RPMI8226 (cell line): ENCODE measurements at regions not wholly inside any gene's neighbourhood (a gene's known extent, or its start where the extent isn't known, plus 50 kb on each side); places are given as distances from the start of the nearest gene placed in this dataset.
"Not testable (repeated sequence)": the region's sequence is repeated elsewhere in the genome, so short reads cannot be mapped to it uniquely, and the experiment has no call there.

Experiments
- DNase-seq: peaks from one replicate; pipeline ENCODE4 v3.0.0-alpha.2; 2015

- DNase-seq = not testable (repeated sequence)
Measured at GRCh38 chr2:87360927-87361326, 339.3 kb upstream of the PLGLB1 start.

DNA sequence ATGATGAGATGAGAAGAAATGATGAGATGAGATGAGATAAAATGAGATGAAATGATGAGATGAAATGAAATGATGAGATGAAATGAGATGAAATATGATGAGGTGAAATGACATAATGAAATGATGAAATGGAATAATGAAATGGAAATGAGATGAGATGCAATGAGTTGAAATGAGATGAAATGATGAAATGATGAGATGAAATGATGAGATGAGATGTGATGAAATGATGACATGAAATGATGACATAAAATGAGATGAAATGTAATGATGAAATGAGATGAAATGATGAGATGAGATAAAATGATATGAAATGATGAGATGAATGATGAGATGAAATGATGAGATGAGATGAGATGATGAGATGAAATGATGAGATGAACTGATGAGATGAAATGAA is 340.2 kb upstream of the PLGLB1 start:
- not testable (repeated sequence) for DNase-seq

DNA sequence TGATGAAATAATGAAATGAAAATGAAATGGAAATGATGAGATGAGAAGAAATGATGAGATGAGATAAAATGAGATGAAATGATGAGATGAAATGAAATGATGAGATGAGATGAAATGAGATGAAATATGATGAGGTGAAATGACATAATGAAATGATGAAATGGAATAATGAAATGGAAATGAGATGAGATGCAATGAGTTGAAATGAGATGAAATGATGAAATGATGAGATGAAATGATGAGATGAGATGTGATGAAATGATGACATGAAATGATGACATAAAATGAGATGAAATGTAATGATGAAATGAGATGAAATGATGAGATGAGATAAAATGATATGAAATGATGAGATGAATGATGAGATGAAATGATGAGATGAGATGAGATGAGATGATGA is 342.7 kb upstream of the PLGLB1 start:
- not testable (repeated sequence) for DNase-seq

DNA sequence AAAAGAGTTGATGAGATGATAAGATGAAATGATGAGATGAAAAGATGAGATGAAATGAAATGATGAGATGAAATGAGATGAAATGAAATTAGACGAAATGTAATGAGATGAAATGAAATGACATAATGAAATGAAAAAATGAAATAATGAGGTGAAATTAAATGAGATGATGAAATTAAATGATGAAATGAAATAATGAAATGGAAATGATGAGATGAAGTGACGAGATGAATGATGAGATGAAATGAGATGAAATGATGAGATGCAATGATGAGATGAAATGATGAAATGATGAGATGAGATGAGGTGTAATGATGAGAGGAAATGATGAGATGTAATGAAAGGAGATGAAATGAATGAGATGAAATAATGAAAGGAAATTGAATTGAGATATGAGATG is 343.4 kb upstream of the PLGLB1 start:
- not testable (repeated sequence) for DNase-seq

DNA sequence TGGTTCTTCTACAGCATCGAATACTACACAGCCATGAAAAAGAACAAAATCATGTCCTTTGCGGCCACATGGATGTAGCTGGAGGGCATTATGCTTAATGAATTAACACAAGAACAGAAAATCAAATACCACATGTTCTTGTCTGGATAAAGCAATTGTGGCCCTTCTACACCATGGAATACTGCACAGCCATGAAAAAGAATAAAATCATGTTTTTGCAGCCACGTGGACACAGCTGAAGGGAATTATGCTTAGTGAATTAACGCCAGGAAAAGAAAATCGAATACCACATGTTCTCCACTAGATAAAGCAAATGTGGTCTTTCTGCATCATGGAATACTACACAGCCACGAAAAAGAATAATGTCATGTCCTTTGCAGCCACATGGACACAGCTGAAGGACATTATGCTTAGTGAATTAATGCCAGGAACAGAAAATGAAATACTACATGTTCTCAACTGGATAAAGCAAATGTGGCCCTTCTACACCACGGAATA is 361.8 kb upstream of the PLGLB2 start:
- not testable (repeated sequence) for DNase-seq

- not testable (repeated sequence) for DNase-seq
Measured at GRCh38 chr2:87395784-87396183, 352.1 kb upstream of the PLGLB2 start.

DNA sequence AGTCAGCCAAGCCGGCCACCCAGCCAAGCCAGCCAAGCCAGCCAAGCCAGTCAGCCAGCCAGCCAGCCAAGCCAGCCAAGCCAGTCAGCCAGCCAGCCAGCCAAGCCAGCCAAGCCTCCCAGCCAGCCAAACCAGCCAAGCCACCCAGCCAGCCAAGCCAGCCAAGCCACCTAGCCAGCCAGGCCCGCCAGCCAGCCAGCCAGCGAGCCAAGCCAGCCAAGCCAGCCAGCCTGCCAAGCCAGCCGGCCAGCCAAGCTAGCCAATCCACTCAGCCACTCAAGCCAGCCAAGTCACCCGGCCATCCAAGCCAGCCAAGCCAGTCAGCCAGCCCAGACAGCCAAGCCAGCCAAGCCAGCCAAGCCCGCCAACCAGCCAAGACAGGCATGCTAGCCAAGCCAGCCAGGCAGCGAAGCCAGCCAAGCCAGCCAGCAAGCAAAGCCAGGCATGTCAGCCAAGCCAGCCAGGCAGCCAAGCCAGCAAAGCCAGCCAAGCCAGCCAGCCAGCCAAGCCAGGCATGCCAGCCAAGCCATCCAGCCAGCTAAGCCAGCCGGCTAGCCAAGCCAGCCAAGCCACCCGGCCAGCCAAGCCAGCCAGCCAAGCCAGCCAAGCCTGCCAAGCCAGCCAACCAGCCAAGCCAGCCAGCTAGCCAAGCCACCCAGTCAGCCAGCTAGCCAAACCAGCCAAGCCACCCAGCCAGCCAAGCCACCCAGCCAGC is 351.2 kb upstream of the PLGLB2 start:
- DNase-seq = not testable (repeated sequence)

DNA sequence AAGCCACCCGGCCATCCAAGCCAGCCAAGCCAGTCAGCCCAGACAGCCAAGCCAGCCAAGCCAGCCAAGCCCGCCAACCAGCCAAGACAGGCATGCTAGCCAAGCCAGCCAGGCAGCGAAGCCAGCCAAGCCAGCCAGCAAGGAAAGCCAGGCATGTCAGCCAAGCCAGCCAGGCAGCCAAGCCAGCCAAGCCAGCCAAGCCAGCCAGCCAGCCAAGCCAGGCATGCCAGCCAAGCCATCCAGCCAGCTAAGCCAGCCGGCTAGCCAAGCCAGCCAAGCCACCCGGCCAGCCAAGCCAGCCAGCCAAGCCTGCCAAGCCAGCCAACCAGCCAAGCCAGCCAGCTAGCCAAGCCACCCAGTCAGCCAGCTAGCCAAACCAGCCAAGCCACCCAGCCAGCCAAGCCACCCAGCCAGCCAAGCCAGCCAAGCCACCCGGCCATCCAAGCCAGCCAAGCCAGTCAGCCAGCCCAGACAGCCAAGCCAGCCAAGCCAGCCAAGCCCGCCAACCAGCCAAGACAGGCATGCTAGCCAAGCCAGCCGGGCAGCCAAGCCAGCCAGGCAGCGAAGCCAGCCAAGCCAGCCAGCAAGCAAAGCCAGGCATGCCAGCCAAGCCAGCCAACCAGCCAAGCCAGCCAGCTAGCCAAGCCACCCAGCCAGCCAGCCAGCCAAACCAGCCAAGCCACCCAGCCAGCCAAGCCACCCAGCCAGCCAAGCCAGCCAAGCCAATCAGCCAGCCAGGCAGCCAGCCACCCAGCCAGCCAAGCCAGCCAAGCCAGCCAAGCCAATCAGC is 350.4 kb upstream of the PLGLB2 start:
- DNase-seq = not testable (repeated sequence)

GRCh38 chr2:87398567-87399305 is 349.2 kb upstream of the PLGLB2 start:
- not testable (repeated sequence) for DNase-seq

- DNase-seq = no peak
Measured at GRCh38 chr2:87401726-87402345, 346.1 kb upstream of the PLGLB2 start.

DNA sequence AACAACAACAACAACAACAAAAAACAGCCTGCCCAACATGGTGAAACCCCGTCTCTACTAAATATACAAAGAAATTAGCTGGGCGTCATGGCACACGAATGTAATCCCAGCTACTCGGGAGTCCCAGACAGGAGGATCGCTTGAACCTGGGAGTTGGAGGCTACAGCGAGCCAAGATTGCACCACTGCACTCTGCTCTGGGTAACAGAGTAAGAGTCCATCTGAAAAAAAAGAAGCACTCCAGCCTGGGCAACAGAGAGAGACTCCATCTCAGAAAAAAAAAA is 344.1 kb upstream of the PLGLB2 start:
- no peak for DNase-seq

- not testable (repeated sequence) for DNase-seq
Measured at GRCh38 chr2:87404411-87405255, 343.3 kb upstream of the PLGLB2 start.

- not testable (repeated sequence) for DNase-seq
Measured at GRCh38 chr2:87405531-87406216, 342.2 kb upstream of the PLGLB2 start.

- DNase-seq = not testable (repeated sequence)
Measured at GRCh38 chr2:87406406-87407175, 341.3 kb upstream of the PLGLB2 start.

DNA sequence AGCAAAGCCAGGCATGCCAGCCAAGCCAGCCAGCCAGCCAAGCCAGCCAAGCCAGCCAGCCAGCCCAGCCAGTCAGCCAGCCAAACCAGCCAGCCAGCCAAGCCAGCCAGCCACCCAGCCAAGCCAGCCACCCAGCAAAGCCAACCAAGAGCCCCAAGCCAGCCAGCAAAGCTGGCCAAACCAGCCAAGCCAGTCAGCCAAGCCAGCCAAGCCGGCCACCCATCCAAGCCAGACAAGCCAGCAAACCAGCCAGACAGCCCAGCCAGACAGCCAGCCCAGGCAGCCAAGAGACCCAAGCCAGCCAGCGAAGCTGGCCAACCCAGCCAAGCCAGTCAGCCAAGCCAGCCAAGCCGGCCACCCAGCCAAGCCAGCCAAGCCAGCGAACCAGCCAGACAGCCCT is 338.3 kb upstream of the PLGLB2 start:
- not testable (repeated sequence) for DNase-seq

DNA sequence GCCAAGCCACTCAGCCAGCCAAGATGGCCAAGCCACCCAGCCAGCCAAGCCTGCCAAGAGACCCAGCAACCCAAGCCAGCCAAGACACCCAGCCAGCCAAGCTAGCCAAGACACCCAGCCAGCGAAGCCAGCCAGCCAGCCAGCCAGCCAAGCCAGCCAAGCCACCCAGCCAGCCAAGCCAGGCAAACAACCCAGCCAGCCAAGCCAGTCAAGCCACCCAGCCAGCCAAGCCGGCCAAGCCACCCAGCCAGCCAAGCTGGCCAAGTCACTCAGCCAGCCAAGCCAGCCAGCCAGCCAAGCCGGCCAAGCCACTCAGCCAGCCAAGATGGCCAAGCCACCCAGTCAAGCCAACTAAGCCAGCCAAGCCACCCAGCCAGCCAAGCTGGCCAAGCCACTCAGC is 337.5 kb upstream of the PLGLB2 start:
- DNase-seq = not testable (repeated sequence)

- not testable (repeated sequence) for DNase-seq
Measured at GRCh38 chr2:87412036-87412820, 335.7 kb upstream of the PLGLB2 start.

DNA sequence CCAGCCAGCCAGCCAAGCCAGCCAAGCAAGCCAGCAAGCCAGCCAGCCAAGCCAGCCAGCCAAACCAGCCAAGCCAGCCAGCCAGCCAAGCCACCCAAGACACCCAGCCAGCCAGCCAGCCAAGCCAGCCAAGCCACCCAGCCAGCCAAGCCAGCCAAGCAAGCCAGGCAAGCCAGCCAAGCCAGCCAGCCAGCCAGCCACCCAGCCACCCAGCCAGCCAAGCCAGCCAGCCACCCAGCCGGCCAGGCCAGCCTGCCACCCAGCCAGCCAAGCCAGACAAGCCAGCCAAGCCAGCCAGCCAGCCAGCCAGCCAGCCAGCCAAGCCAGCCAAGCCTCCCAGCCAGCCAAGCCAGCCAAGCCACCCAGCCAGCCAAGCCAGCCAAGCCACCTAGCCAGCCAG is 333.6 kb upstream of the PLGLB2 start:
- not testable (repeated sequence) for DNase-seq

DNA sequence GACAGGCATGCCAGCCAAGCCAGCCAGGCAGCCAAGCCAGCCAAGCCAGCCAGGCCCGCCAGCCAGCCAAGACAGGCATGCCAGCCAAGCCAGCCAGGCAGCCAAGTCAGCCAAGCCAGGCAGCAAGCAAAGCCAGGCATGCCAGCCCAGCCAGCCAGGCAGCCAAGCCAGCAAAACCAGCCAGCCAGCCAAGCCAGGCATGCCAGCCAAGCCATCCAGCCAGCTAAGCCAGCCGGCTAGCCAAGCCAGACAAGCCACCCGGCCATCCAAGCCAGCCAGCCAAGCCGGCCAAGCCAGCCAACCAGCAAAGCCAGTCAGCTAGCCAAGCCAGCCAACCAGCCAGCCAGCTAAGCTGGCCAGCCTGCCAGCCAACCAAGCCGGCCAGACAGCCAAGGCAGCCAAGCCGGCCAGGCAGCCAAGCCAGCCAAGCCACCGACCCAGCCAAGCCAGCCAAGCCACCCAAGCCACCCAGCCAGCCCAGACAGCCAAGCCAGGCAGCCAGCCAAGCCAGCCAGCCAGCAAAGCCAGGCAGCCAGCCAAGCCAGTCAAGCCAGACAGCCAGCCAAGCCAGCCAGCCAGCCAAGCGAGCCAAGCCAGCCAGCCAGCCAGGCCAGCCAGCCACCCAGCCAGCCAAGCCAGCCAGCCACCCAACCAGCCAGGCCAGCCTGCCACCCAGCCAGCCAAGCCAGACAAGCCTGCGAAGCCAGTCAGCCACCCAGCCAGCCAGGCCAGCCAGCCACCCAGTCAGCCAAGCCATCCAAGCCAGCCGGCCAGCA is 332.9 kb upstream of the PLGLB2 start:
- not testable (repeated sequence) for DNase-seq
